OCI-LY7 (cell line): ENCODE measurements at regions not wholly inside any gene's neighbourhood (a gene's known extent, or its start where the extent isn't known, plus 50 kb on each side); places are given as distances from the start of the nearest gene placed in this dataset.
A peak's percentile ranks its signal among the peaks of the same experiment; 100 is the strongest.

ENCODE experiments used
- BruUV-seq: library from RNA; stranded (reverse); fragments of 400-500 nt; replicated peaks from 2 replicates; lab custom pipeline; 2021; lab: Mats Ljungman, UMichigan
- CTCF ChIA-PET: fragments of 300-600 bp; sonication (Branson Sonifier 250); formaldehyde crosslinking; loops from one replicate; lab custom pipeline; 2022; ENCODE audit warnings: antibody characterized with exemption; ENCODE audit not compliant: unreplicated experiment; lab: Charles Lee
- POLR2A ChIA-PET: fragments of 300-600 bp; sonication (Branson Sonifier 250); formaldehyde crosslinking; loops from one replicate; lab custom pipeline; 2022; ENCODE audit warnings: antibody characterized with exemption; lab: Charles Lee
- DNase-seq: peaks from one replicate; pipeline ENCODE4 v3.0.0-alpha.2; 2015; ENCODE audit warnings: low spot score
- H2AFZ ChIP-seq: fragments of 200-600 bp; sonication (generic), shearing (Covaris generic); 2 replicates; pipeline ENCODE4 v1.6.1; 2014; ENCODE audit warnings: mild to moderate bottlenecking, antibody characterized with exemption, low read length, moderate library complexity
- H3K27ac ChIP-seq: fragments of 200-600 bp; sonication (generic); 2 replicates; pipeline ENCODE4 v1.5.1; 2014; ENCODE audit warnings: mixed run types, low read depth, mild to moderate bottlenecking, moderate library complexity, low read length, inconsistent platforms; ENCODE audit not compliant: poor library complexity, severe bottlenecking
- H3K36me3 ChIP-seq: fragments of 200-600 bp; sonication (generic); 2 replicates; pipeline ENCODE4 v1.6.1; 2014; ENCODE audit warnings: mild to moderate bottlenecking, antibody characterized with exemption, low read length, moderate library complexity, mixed read lengths; ENCODE audit not compliant: insufficient read depth
- H3K4me1 ChIP-seq: fragments of 200-600 bp; sonication (generic); 2 replicates; pipeline ENCODE4 v1.5.1; 2014; ENCODE audit warnings: mild to moderate bottlenecking, low read length; ENCODE audit not compliant: insufficient read depth, poor library complexity, severe bottlenecking
- H3K4me2 ChIP-seq: fragments of 200-600 bp; sonication (generic); 2 replicates; pipeline ENCODE4 v1.6.1; 2014; ENCODE audit warnings: mild to moderate bottlenecking, low read length
- H3K4me3 ChIP-seq: fragments of 200-600 bp; sonication (generic); 2 replicates; pipeline ENCODE4 v1.5.1; 2014; ENCODE audit warnings: mild to moderate bottlenecking, low read depth, low read length; ENCODE audit not compliant: poor library complexity, severe bottlenecking
- H3K79me2 ChIP-seq: fragments of 200-600 bp; sonication (generic); 2 replicates; pipeline ENCODE4 v1.6.1; 2016; ENCODE audit warnings: low read depth, mild to moderate bottlenecking, low read length, moderate library complexity, mixed read lengths; ENCODE audit not compliant: insufficient read depth
- H3K9me2 ChIP-seq: fragments of 200-600 bp; sonication (generic); 2 replicates; pipeline ENCODE4 v1.6.1; 2016; ENCODE audit warnings: mild to moderate bottlenecking, low read length, mixed read lengths; ENCODE audit not compliant: insufficient read depth
- H3K9me3 ChIP-seq: fragments of 200-600 bp; sonication (generic); 2 replicates; pipeline ENCODE4 v1.6.1; 2014; ENCODE audit warnings: mild to moderate bottlenecking, mixed run types, low read length, mixed read lengths
- H4K20me1 ChIP-seq: fragments of 200-600 bp; sonication (generic); 2 replicates; pipeline ENCODE4 v1.6.1; 2014; ENCODE audit warnings: mild to moderate bottlenecking, antibody characterized with exemption, low read length, moderate library complexity, mixed read lengths; ENCODE audit not compliant: insufficient read depth
- EZH2phosphoT487 ChIP-seq: fragments of 200-600 bp; sonication (generic); IDR thresholded peaks from 2 replicates; pipeline ENCODE4 v1.6.1; 2018; ENCODE audit warnings: low read depth, borderline replicate concordance, mild to moderate bottlenecking, mixed run types, antibody characterized with exemption, low read length, moderate library complexity, mixed read lengths
- intact Hi-C: fragments of 100-400 bp; cut with micrococcal nuclease; formaldehyde crosslinking; loops from one replicate; pipeline ENCODE4 v1.10.0; 2022; ENCODE audit not compliant: unreplicated experiment
- TF ChIP-seq, protein P1 (sequence below): fragments of 200-600 bp; sonication (generic); conservative IDR thresholded peaks from 2 replicates; pipeline ENCODE4 v1.5.1; 2014; ENCODE audit warnings: mild to moderate bottlenecking, antibody characterized with exemption, low read length, moderate library complexity, mixed read lengths

- Histone ChIP-seq H4K20me1 (no peaks in the 10 kb centered on the region), H3K4me1 (peaks cover 17% of the 10 kb centered on the region), H3K9me3 (no peaks in the 10 kb centered on the region), H3K27ac (no peak overlapping the region), H3K36me3 (no peaks in the 10 kb centered on the region), H2AFZ (no peak overlapping the region), H3K4me2 (no peak overlapping the region), H3K79me2 (no peaks in the 10 kb centered on the region), H3K4me3 (no peak overlapping the region), H3K9me2 (no peaks in the 10 kb centered on the region)
- intact Hi-C loops, result no loop called here
- TF ChIP-seq, protein P1, sequence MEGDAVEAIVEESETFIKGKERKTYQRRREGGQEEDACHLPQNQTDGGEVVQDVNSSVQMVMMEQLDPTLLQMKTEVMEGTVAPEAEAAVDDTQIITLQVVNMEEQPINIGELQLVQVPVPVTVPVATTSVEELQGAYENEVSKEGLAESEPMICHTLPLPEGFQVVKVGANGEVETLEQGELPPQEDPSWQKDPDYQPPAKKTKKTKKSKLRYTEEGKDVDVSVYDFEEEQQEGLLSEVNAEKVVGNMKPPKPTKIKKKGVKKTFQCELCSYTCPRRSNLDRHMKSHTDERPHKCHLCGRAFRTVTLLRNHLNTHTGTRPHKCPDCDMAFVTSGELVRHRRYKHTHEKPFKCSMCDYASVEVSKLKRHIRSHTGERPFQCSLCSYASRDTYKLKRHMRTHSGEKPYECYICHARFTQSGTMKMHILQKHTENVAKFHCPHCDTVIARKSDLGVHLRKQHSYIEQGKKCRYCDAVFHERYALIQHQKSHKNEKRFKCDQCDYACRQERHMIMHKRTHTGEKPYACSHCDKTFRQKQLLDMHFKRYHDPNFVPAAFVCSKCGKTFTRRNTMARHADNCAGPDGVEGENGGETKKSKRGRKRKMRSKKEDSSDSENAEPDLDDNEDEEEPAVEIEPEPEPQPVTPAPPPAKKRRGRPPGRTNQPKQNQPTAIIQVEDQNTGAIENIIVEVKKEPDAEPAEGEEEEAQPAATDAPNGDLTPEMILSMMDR, result no peak
- no peak for TF ChIP-seq EZH2phosphoT487
- no peak for DNase-seq
- BruUV-seq, result no TSS peak
- ChIA-PET POLR2A (interaction anchor here (0.7 kb wide), 1 partner anchor 1728 kb away, joined by 3 read pairs; no protein-coding TSS in a partner anchor), CTCF (no interaction called here)
These were observed 86.3 kb downstream of the MRPL32 start for GRCh38 chr7:43018446-43018845.

DNA sequence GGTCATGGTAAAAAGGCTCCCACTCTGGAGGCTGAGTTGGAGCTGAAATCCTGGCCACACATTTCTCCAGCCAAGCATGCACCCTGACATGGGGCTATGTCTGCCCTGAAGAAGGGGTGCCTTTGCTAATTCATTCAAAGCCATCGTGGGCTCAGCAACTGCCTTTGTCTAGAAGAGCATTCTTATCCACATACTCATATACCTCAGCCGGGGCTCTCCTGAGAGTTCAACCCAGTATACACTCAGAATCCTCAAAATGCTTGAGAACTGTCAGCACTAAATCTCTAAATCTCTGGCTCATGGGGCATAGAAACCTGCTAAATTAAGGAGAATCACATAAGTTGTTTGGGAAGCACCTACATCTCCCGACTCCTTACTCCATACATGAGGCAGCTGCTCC lies 89.3 kb downstream of the MRPL32 start:
- H3K9me2 ChIP-seq, result no peaks in the 10 kb centered on the region
- TF ChIP-seq, protein P1, result no peak
- no peak for TF ChIP-seq EZH2phosphoT487

GRCh38 chr7:43022008-43022407 lies 89.8 kb downstream of the MRPL32 start:
- H3K79me2 ChIP-seq, result no peaks in the 10 kb centered on the region
- H3K4me1 ChIP-seq, result peaks cover 7% of the 10 kb centered on the region
- H3K4me3 ChIP-seq, result no peak overlapping the region
- DNase-seq, result no peak
- no peak for TF ChIP-seq EZH2phosphoT487
- TF ChIP-seq, protein P1, result no peak
- H3K4me2 ChIP-seq, result 0 out of 2 replicates have a peak overlapping the region, but pooled peaks have one; percentile 13
- CTCF ChIA-PET, result interaction anchor here (0.6 kb wide), 1 partner anchor 38 kb away, joined by 4 read pairs; no protein-coding TSS in a partner anchor
- H3K9me3 ChIP-seq, result no peaks in the 10 kb centered on the region
- intact Hi-C loops, result no loop called here
- no peak overlapping the region for H2AFZ ChIP-seq
- POLR2A ChIA-PET, result no interaction called here
- BruUV-seq, result no TSS peak
- no peak overlapping the region for H3K27ac ChIP-seq
- H4K20me1 ChIP-seq, result no peaks in the 10 kb centered on the region
- H3K36me3 ChIP-seq, result no peaks in the 10 kb centered on the region
- no peaks in the 10 kb centered on the region for H3K9me2 ChIP-seq

More for the DNA sequence above, 89.3 kb downstream of the MRPL32 start:
- Histone ChIP-seq H3K4me3 (no peak overlapping the region), H3K79me2 (no peaks in the 10 kb centered on the region), H3K4me1 (peaks cover 7% of the 10 kb centered on the region), H3K4me2 (no peak overlapping the region), H3K36me3 (no peaks in the 10 kb centered on the region), H3K27ac (no peak overlapping the region), H4K20me1 (no peaks in the 10 kb centered on the region), H3K9me3 (no peaks in the 10 kb centered on the region), H2AFZ (no peak overlapping the region)
- ChIA-PET POLR2A (no interaction called here), CTCF (no interaction called here)
- intact Hi-C loops, result no loop called here
- no TSS peak for BruUV-seq
- no peak for DNase-seq
